CD4-positive, alpha-beta T cell (primary cell): ENCODE measurements at regions not wholly inside any gene's neighbourhood (a gene's known extent, or its start where the extent isn't known, plus 50 kb on each side); places are given as distances from the start of the nearest gene placed in this dataset.

ENCODE experiments used
- ATAC-seq: fragments of 200-7000 bp; cut with Tn5 transposase; one replicate; pipeline ENCODE4 v1.10.0; 2022; ENCODE audit warnings: mild to moderate bottlenecking; ENCODE audit not compliant: poor library complexity
- CTCF ChIA-PET: fragments of 350-600 bp; sonication (Branson Sonifier 250); formaldehyde crosslinking; loops from one replicate; lab custom pipeline; 2021; ENCODE audit warnings: antibody characterized with exemption, inconsistent platforms; lab: Charles Lee
- POLR2A ChIA-PET: fragments of 350-600 bp; sonication (Branson Sonifier 250); formaldehyde crosslinking; loops from one replicate; lab custom pipeline; 2021; ENCODE audit warnings: antibody characterized with exemption, inconsistent platforms; lab: Charles Lee
- DNase-seq, 14 experiments: peaks; one replicate each; pipeline ENCODE4 v3.0.0-alpha.2; 2013 to 2020; ENCODE audit warnings: mixed read lengths in 2 of 14
- H3K27ac ChIP-seq, 2 donors: one replicate each; pipeline versions ENCODE4 v1.5.1 to v1.7.0; 2013; ENCODE audit warnings: low read length in 2 of 2, low read depth in 1 of 2, mild to moderate bottlenecking in 1 of 2
- H3K27me3 ChIP-seq, 2 experiments: 1 replicate in 1 of 2; 2 replicates in 1 of 2; pipeline versions ENCODE4 v1.6.1 to v1.7.0; 2013; ENCODE audit warnings: low read length in 2 of 2, control low read depth in 1 of 2, mild to moderate bottlenecking in 1 of 2, moderate library complexity in 1 of 2; ENCODE audit not compliant: insufficient read depth in 2 of 2, control insufficient read depth in 1 of 2
- H3K36me3 ChIP-seq: one replicate; pipeline ENCODE4 v1.6.1; 2013; ENCODE audit warnings: low read length, control low read depth; ENCODE audit not compliant: insufficient read depth
- H3K4me1 ChIP-seq: one replicate; pipeline ENCODE4 v1.6.1; 2013; ENCODE audit warnings: low read length, control low read depth; ENCODE audit not compliant: insufficient read depth
- H3K4me3 ChIP-seq: one replicate; pipeline ENCODE4 v1.5.1; 2013; ENCODE audit warnings: mild to moderate bottlenecking, low read length, moderate library complexity
- H3K9me3 ChIP-seq, 2 experiments: 1 replicate in 1 of 2; 2 replicates in 1 of 2; pipeline versions ENCODE4 v1.6.1 to v1.7.0; 2013; ENCODE audit warnings: low read length in 2 of 2, mild to moderate bottlenecking in 2 of 2, control low read depth in 1 of 2, moderate library complexity in 1 of 2; ENCODE audit not compliant: control insufficient read depth in 1 of 2, insufficient read depth in 1 of 2
- H3K27ac Mint-ChIP-seq: one replicate; pipeline ENCODE4 v1.8.0; 2020; ENCODE audit warnings: mixed read lengths
- H3K27me3 Mint-ChIP-seq: one replicate; pipeline ENCODE4 v1.8.0; 2021; ENCODE audit warnings: mixed read lengths
- H3K36me3 Mint-ChIP-seq: one replicate; pipeline ENCODE4 v1.8.0; 2021; ENCODE audit warnings: low read depth, mixed read lengths
- H3K4me1 Mint-ChIP-seq: one replicate; pipeline ENCODE4 v1.8.0; 2021; ENCODE audit warnings: low read depth, mixed read lengths
- H3K4me3 Mint-ChIP-seq: one replicate; pipeline ENCODE4 v1.8.0; 2020; ENCODE audit warnings: mild to moderate bottlenecking, mixed read lengths
- H3K9me3 Mint-ChIP-seq: one replicate; pipeline ENCODE4 v1.8.0; 2020; ENCODE audit warnings: mixed read lengths
- CTCF ChIP-seq: fragments of 200-600 bp; IDR thresholded peaks from one replicate; pipeline ENCODE4 v1.8.0; 2022; ENCODE audit warnings: antibody characterized with exemption, mild to moderate bottlenecking
- intact Hi-C, 2 experiments: fragments of 100-400 bp; cut with DNase I in 1 of 2; cut with micrococcal nuclease in 1 of 2; formaldehyde crosslinking; loops; one replicate each; pipeline versions ENCODE4 v1.15.1 to v1.9.0; 2023 to 2025; cut with DNase I, micrococcal nuclease

- H3K27me3 ChIP-seq: no peaks in the 10 kb centered on the region
- intact Hi-C loops: no loop called here
- no peaks in the 10 kb centered on the region for H3K36me3 Mint-ChIP-seq
Measured at GRCh38 chr13:80685942-80686341, 345.0 kb upstream of the SPRY2 start.

GRCh38 chr13:80684217-80684991 is 343.5 kb upstream of the SPRY2 start:
- Histone ChIP-seq H3K9me3 (peaks cover 0 to 4% of the 10 kb centered on the region in 2 experiments), H3K27me3 (no peaks in the 10 kb centered on the region), H3K4me1 (no peaks in the 10 kb centered on the region), H3K36me3 (no peaks in the 10 kb centered on the region), H3K27ac (no peak overlapping the region), H3K4me3 (no peak overlapping the region)
- H3K36me3 Mint-ChIP-seq: no peaks in the 10 kb centered on the region
- H3K9me3 Mint-ChIP-seq: peaks cover 2% of the 10 kb centered on the region
- H3K4me1 Mint-ChIP-seq: no peaks in the 10 kb centered on the region
- no peak for DNase-seq
- no peak overlapping the region for H3K4me3 Mint-ChIP-seq
- H3K27ac Mint-ChIP-seq: no peak overlapping the region
- intact Hi-C loops: no loop called here
- no peaks in the 10 kb centered on the region for H3K27me3 Mint-ChIP-seq
- TF ChIP-seq CTCF: no peak
- ChIA-PET CTCF (no interaction called here), POLR2A (no interaction called here)
- ATAC-seq: no peak

More at GRCh38 chr13:80685942-80686341, 345.0 kb upstream of the SPRY2 start:
- no peaks in the 10 kb centered on the region for H3K4me1 Mint-ChIP-seq
- TF ChIP-seq CTCF: no peak
- Histone ChIP-seq H3K9me3 (peaks cover 0 to 13% of the 10 kb centered on the region in 2 experiments), H3K27ac (no peak overlapping the region), H3K36me3 (no peaks in the 10 kb centered on the region), H3K4me1 (no peaks in the 10 kb centered on the region), H3K4me3 (no peak overlapping the region)
- DNase-seq: no peak
- no peak for ATAC-seq
- ChIA-PET CTCF (no interaction called here), POLR2A (no interaction called here)
- H3K27ac Mint-ChIP-seq: no peak overlapping the region
- H3K27me3 Mint-ChIP-seq: no peaks in the 10 kb centered on the region
- no peak overlapping the region for H3K4me3 Mint-ChIP-seq
- H3K9me3 Mint-ChIP-seq: peaks cover 3% of the 10 kb centered on the region

GRCh38 chr13:80680786-80681366 is 339.9 kb upstream of the SPRY2 start:
- TF ChIP-seq CTCF: no peak
- no peaks in the 10 kb centered on the region for H3K36me3 Mint-ChIP-seq
- intact Hi-C loops: no loop called here
- no peaks in the 10 kb centered on the region for H3K4me1 ChIP-seq
- no peaks in the 10 kb centered on the region for H3K27me3 Mint-ChIP-seq
- no peak for ATAC-seq
- peaks cover 14% of the 10 kb centered on the region for H3K9me3 Mint-ChIP-seq
- no peak overlapping the region for H3K4me3 ChIP-seq
- no peaks in the 10 kb centered on the region for H3K9me3 ChIP-seq
- no peak overlapping the region for H3K27ac Mint-ChIP-seq
- no peak overlapping the region for H3K27ac ChIP-seq
- CTCF ChIA-PET: no interaction called here
- H3K4me3 Mint-ChIP-seq: no peak overlapping the region
- no peaks in the 10 kb centered on the region for H3K36me3 ChIP-seq
- no peaks in the 10 kb centered on the region for H3K27me3 ChIP-seq
- no peak for DNase-seq
- POLR2A ChIA-PET: no interaction called here
- no peaks in the 10 kb centered on the region for H3K4me1 Mint-ChIP-seq
